ENCODE measurements at regions not wholly inside any gene's neighbourhood (a gene's known extent, or its start where the extent isn't known, plus 50 kb on each side); places are given as distances from the start of the nearest gene placed in this dataset.

DNA sequence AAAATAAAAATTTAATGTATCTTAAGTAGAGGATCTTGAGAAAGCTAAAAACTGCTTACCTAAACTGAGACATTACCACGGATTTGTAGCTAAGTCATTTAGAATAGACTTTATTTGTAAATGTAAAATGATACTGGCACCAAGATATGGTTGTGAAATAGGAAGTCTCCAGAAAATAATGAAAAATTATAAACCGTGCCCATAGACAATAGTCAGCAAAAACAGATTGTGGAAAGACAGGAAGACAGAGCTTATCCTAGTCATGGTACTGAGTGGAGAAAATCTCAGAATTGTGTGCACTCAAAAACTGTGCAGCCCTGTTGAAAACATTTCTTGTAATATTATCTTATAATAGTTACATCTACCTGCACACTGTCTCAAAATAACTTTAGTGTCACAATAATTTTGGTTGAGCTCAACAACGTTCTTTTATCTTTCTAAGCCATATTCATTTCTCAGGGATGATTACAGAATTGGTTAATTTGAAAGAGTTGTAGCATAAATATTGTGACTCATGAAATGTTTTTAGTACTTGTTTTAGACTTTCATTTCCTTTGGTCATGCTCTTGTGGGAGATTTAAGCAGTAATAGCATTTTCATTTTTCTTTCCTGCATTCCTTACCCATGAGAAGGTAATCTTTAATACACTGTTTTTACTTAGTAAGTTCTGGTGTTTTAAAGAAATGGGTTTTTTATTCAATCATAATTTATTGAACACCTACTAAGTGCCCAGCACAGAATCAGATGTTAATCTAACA is 174.5 kb downstream of the SOX4 start:
- Histone ChIP-seq H3K4me1 (ENCODE audit: control insufficient read depth, extremely low read depth, insufficient read depth, low read length) (peaks cover 53% of the 10 kb centered on the region), H3K36me3 (ENCODE audit: control insufficient read depth in 2 of 2, extremely low read depth in 1 of 2, insufficient read depth in 2 of 2, low read length in 2 of 2) (no peaks in the 10 kb centered on the region), H3K4me2 (ENCODE audit: insufficient read depth, low read length) (peak overlapping the region; percentile 44), H3K9me1 (replicated peaks; ENCODE audit: control insufficient read depth, extremely low read depth, insufficient read depth, low read length) (no peaks in the 10 kb centered on the region), H3K4me3 (replicated peaks in 1 of 3; ENCODE audit: insufficient read depth in 1 of 3, low read depth in 1 of 3, low read length in 3 of 3) (peak overlapping the region in 1 of 3 experiments; percentile 26), H3K9ac (replicated peaks; ENCODE audit: extremely low read depth, insufficient read depth, low read length) (peak overlapping the region; percentile 75), H3K79me2 (ENCODE audit: control insufficient read depth, insufficient read depth, low read length) (peaks cover 12% of the 10 kb centered on the region), H2AFZ (ENCODE audit: low read depth, low read length) (no peak overlapping the region), H3K9me3 (replicated peaks; ENCODE audit: control insufficient read depth, insufficient read depth, low read length) (no peaks in the 10 kb centered on the region), H4K20me1 (replicated peaks; ENCODE audit: control insufficient read depth, extremely low read depth, insufficient read depth, low read length) (no peaks in the 10 kb centered on the region), H3K27me3 (ENCODE audit: control insufficient read depth in 2 of 2, insufficient read depth in 2 of 2, low read length in 2 of 2) (no peaks in the 10 kb centered on the region), H3K27ac (ENCODE audit: insufficient read depth, low read depth, low read length) (peak overlapping the region; percentile 98)
- DNase-seq (ENCODE audit: low read depth, low spot score) (peak; percentile 85), FAIRE-seq (peak; percentile 64)
- TSS peak; percentile 3 for BruUV-seq (replicated peaks)
- dilution Hi-C loops (cut with MboI; ENCODE audit: extremely low pct_ligation_motif_present, low sequenced_read_pairs) = no loop called here
- intact Hi-C loops (cut with micrococcal nuclease) = loop anchor here (1.0 to 5.0 kb wide), 11 partner anchors 26 to 1114 kb away; no protein-coding TSS in a partner anchor
- ChIA-PET POLR2A (interaction anchor here (1.0 to 3.0 kb wide), 2 partner anchors 169 to 174 kb away, joined by 3 to 36 read pairs; partner anchors contain the start of gene SOX4), CTCF (interaction anchor here (0.5 to 2.7 kb wide), 11 partner anchors 9 to 1059 kb away, joined by 3 to 28 read pairs (median 3); no protein-coding TSS in a partner anchor)
- TF ChIP-seq FOS (IDR thresholded peaks at IDR 0.05; ENCODE audit: borderline replicate concordance, insufficient read depth, low read length) (peak; percentile 81), POLR2AphosphoS5 (IDR thresholded peaks at IDR 0.05; ENCODE audit: insufficient read depth, low read depth, low read length) (no peak), POLR2A (IDR thresholded peaks at IDR 0.05; ENCODE audit: low read depth, low read length) (peak; percentile 38), MYC (IDR thresholded peaks at IDR 0.05; ENCODE audit: low read depth, low read length) (no peak), EZH2 (IDR thresholded peaks at IDR 0.05; ENCODE audit: borderline replicate concordance, low read depth, low read length, severe bottlenecking) (no peak), GATA2 (IDR thresholded peaks at IDR 0.05; ENCODE audit: insufficient read depth, insufficient read length, low read depth, low read length) (no peak), JUN (IDR thresholded peaks at IDR 0.05; ENCODE audit: borderline replicate concordance, insufficient read depth, insufficient read length, low read depth) (peak; percentile 82)
- TF ChIP-seq, protein P1, sequence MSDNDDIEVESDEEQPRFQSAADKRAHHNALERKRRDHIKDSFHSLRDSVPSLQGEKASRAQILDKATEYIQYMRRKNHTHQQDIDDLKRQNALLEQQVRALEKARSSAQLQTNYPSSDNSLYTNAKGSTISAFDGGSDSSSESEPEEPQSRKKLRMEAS (IDR thresholded peaks at IDR 0.05; ENCODE audit: insufficient read depth, insufficient read length) = no peak

Data from endothelial cell of umbilical vein (primary cell).